RCC 7860 (cell line): ENCODE measurements at regions not wholly inside any gene's neighbourhood (a gene's known extent, or its start where the extent isn't known, plus 50 kb on each side); places are given as distances from the start of the nearest gene placed in this dataset.
A peak's percentile ranks its signal among the peaks of the same experiment; 100 is the strongest.
"Not testable (repeated sequence)": the region's sequence is repeated elsewhere in the genome, so short reads cannot be mapped to it uniquely, and the experiment has no call there.

ENCODE experiments used
- DNase-seq: peaks from one replicate; pipeline ENCODE4 v3.0.0-alpha.2; 2015; ENCODE audit warnings: low spot score
- FAIRE-seq: peaks from 2 replicates; lab custom pipeline; 2012; peaks lifted over from hg19 to GRCh38; lab: Jason Lieb, UNC

DNA sequence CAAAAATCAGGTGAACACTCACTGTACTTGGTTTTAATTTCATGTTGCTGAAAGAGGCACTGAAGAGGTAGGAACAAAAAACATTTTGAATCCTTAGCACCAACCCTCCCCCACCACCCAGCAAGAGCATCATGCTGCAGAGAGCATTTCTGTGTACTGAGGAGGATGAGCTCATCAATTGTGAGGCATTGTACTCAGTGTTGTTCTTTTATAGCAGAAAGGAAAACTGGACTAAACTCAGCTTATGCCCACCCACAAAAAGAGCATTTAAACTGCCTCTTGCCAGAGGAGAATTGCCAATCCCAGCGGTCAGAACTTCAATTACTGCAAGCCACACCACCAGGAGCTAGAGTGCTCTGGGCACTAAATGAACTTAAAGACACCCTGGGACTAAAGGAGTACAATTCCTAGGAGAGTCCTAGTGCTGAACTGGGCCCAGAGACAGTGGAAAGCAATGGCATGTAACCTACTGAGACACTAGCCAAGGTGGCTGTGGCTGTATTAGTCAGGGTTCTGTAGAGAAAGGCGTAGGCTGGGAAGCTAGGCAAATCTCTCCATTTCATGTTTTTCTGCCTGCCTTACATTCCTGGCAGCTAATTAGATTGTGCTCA lies 280.7 kb upstream of the KLHL4 start:
- no peak for FAIRE-seq
- DNase-seq: no peak

DNA sequence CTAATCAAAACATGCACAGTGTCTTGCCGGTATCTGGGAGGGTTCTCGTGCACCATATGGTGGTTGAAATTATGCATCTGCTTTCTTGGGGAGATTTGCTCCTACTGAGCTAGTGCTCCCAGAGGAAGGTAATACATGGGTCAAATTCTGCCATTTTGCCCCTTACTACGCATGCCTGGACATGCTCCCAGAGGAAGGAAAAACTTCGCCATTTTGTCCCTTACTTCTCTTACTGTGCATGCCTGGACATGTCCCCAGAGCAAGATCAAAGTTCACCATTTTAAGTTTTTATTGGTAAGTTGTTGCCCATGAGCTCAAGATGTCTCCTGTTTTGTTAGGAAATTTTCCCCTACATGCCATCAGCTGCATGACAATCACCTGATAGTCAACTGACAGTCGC lies 252.1 kb upstream of the KLHL4 start:
- FAIRE-seq (no peak), DNase-seq (no peak)

DNA sequence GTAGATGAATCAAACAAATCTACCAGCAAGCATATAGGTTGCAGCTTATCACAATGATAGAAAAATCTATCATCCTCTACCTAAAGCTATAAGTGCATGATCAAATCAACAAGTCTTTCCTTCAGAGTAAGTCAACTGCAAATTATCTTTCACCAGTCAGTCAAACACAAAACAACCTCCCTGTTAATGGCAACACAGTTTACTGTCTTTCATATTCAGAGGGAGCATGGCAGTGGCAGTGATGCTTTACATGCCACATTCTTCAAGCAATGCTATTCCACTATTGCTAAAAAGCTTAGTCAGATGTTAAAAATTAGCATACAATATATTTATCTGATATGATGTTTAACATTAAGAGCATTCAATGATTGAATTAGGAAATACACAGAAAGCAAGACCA lies 245.1 kb upstream of the KLHL4 start:
- no peak for DNase-seq
- FAIRE-seq: no peak

DNA sequence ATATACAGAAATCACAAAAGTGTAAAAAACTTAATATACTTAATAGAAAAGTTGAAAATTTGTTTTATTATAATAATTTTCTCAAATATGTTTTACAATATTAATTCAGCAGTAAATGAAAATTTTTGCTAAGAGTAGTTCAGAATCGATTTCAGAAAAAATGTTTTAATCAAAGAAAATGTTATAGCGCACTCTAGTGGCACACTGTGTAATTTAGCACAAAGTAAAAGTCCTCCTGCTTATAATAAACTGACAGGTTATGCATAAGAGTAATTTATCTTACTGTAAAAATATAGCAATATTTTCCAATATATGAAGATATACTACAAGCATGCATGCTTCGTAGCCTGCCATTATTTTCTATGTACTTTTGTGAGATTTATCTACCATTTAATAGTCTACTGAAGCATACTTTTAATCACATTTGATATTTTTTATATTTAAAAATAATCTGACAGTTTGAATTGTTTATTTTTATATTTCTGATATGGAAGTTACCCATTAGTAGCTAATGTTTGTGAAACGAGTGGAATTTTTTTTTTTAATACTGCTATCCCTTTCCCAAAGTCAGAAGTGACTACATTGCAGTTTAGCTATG lies 217.9 kb upstream of the KLHL4 start:
- peak; percentile 78 for FAIRE-seq
- no peak for DNase-seq

DNA sequence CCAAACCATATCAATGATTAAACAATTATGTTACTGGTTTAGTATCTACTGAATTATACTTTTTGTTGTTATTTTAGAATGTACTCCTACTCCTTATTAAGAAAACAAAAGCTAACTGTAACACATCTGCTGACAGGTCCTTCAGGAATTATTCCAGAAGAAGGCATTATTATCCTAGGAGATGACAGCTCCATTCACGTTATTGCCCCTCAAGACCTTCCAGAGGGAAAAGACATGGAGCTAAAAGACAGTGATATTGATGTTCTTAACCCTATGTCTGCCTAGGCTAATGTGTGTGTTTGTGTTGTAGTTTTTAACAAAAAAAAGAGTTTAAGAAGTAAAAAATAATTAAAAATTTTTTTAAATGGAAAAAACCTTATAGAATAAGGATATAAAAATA lies 206.8 kb upstream of the KLHL4 start:
- DNase-seq (no peak), FAIRE-seq (no peak)

DNA sequence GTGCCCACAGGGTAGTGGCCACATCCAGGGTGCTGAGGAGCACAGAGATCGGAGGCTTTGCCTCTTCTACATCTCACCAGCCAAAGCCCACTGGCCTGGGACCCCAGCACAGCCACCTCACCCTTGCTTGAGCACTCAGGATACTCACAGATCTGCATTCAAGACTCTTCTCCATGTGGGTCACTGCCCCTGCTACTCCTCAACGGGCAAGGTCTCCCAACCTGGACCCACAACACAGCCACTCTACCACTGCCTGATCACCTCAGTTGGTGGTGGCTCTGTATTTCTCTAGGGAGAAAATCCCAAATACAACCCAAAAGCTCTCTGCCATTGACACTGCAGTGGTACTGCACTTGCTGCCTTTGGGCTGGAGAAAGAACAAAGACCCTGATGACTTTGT lies 190.3 kb upstream of the KLHL4 start:
- DNase-seq: no peak
- FAIRE-seq: no peak

DNA sequence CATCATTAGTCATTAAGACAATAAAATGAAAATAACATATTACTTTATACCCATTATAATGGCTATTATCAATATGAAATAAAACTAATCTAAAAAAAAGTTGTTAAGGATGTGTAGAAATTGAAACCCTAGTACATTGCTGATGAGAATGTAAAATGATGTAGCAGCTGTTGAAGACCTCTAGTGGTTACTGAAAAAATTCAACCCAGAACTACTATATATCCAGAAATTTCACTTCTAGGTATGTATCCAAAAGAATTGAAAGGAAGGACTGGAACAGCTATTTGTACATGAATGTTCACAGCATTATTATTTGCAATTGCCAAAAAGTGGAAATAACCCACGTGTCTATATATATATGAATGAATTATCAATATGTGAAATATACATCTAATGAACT lies 180.3 kb upstream of the KLHL4 start:
- DNase-seq (no peak), FAIRE-seq (no peak)

DNA sequence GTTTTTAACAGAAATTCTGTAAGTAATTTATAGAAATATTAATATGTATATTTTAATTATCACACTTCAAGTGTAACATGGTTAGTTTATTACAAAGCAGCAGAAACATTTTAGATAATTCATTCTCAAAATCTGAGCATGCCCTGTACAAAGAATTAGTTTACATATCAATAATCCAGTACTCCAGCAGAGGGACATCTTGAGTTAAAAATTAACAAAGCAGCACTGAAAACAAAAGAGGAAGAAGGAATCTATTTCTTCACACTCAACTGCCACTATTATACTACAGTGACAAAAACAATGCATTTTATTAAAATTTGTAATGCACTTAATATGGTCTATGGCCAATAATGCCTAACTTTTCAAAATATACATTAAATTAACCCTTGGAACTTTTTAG lies 179.1 kb upstream of the KLHL4 start:
- DNase-seq: peak; percentile 11

DNA sequence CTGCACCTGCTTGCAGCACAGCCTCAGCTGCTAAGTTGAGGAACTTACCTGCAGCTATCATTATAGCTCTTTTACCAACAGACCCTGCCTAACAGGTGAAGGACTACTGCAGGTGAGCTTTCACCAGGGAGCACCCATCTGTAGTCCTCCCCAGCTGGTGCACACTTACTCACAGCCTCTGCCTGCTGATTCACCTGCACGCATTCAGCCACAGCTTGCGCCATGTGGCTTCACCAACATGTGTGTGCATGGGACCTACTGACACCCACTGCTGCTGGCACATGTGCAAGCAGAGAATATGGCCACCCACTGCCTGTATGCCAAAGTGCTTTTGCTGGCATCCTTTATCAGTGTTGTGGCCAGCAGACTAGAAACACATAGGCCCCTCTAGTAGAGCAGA lies 146.7 kb upstream of the KLHL4 start:
- DNase-seq: no peak
- FAIRE-seq: no peak

More for the DNA sequence above, 179.1 kb upstream of the KLHL4 start:
- peak; percentile 90 for FAIRE-seq

DNA sequence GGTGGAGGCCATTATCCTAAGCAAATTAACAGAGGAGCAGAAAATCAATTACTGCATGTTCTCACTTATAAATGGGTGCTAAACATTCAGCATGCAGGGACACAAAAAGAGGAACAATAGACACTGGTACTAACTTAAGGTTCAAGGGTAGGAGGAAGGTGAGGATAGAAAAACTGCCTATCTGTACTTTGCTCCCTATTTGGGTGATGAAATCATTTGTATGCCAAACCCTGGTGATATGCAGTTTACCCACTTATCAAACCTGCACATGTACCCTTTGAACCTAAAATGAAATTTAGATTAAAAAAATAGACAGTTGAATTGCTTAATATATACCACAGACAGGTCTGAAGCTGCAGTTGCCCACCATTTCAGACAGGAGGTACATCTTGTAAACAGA lies 143.3 kb upstream of the KLHL4 start:
- no peak for FAIRE-seq
- no peak for DNase-seq

DNA sequence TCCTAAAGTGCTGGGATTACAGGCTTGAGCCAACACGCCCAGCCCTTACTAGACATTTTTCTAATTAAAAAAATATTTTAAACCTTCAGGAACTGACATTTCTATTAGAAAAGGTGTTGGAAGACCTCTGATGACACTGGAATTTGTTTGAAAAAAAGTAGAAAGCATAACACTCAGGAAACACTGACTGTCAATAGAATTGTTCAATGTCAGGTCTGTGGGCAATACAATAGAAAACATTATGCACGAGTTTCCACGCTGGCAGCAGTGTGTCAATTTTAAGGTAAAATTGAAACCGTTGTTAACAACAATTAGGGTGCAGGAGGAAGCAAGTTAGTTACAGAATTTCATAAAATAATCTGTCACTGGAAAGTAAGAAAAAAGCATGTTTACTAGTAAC lies 140.7 kb upstream of the KLHL4 start:
- DNase-seq: no peak
- FAIRE-seq: no peak

DNA sequence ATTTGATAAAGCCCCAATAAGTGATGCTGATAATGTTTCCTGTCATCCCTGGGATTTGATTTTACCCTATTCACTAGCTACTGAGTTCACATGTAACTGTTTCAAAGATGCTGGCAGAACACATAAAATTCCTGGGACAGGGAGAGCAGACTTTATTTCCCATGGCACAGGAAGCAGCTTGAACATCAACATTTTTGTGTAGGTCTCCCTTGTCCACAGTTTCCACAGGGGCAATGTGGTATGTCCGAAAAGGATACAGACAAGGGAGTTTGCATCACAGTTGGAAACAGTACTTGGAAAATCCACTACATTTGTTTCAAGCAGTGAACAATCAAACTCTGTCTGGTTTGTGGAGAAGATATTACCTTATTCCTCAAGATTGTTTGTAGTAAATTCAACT lies 129.2 kb upstream of the KLHL4 start:
- DNase-seq: no peak
- FAIRE-seq: no peak

DNA sequence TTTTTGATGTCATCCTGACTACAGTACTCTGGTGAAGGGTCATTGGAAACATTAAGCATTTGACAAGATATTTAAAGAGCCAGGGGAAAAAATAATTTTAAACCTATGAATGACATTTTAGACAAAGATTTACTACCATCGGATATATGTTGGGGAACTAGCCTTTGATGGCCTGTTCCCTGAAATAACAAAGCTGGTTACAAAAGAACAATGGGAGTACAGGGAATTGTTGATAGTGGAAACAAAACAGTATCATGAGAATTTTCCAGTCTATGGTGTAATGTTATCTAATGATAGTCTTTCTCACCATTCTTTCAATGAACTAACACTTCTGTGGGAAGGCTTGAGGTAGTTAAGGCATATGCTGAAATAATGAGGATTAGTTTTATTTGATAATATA lies 125.9 kb upstream of the KLHL4 start:
- no peak for DNase-seq
- FAIRE-seq: no peak

DNA sequence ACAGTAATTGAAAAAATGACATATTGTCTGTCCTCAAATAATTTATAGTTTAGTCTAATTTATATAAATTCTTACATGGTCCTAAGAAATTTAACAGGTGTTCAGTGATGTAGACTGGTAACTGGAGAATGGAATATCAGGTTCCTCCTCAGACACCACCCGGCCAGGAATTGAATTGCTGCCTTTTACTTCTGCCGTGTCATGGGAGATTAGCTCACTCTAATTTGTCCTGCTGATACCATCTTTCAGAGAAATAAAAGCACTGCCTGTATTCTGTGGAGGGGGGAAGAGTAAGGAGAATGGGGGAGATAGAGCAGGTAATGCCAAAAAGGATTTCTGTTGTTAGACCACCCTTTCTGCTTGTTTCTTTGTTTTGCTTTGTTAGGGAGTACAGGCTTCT lies 125.2 kb upstream of the KLHL4 start:
- DNase-seq (no peak), FAIRE-seq (no peak)

DNA sequence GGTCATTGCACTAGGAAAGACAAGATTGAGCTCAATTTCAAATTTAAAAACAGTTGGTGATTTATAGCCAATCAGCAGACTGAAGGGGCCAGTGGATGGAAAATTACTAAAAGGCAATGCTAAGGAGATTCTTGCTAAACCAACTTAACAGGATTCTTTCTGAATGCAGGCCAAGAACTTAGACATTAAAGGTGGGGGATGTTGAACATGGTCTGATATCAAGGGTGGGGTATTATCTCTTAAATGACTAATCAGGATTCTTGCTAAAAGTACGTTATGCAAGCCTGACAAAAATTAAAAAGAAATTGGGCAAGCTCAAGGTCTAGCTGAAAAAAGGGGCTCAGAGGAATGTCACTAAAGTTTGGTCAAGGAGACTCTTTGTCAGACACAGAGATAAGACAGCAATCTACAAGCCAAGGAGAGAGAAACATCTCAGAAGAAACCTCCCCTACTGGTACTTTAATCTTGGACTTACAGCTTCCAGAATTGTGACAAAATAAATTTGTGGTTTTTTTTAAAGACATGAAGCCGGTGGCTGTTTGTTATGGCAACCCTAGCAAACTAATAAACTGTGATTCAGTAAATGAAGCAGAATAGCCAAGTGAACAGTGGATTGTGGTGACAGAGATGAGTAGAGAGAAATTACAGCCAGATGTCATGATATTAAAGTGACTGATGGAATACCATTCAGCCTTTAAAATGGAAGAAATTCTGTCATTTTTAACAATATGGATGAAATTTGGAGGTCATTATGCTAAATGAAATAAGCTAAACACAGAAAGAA lies 120.3 kb upstream of the KLHL4 start:
- DNase-seq (no peak), FAIRE-seq (no peak)

DNA sequence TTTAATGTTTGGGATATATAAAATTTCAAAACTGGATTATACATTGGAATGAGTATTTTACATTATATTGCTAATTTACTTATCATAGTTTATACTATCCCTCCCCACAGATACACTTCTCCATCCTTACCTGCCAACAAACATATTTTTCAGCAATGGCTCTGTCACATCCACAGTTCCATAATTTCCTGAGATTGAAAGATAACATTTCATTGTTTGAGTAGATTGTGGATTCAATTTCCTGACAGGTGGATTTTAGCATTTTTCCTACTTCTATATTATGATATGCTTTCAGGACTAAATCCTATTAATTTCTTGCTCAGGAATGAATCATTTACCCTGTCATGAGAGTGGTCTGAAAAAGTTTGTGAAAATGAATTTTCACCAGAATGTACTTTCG lies 115.3 kb upstream of the KLHL4 start:
- FAIRE-seq (no peak), DNase-seq (no peak)

DNA sequence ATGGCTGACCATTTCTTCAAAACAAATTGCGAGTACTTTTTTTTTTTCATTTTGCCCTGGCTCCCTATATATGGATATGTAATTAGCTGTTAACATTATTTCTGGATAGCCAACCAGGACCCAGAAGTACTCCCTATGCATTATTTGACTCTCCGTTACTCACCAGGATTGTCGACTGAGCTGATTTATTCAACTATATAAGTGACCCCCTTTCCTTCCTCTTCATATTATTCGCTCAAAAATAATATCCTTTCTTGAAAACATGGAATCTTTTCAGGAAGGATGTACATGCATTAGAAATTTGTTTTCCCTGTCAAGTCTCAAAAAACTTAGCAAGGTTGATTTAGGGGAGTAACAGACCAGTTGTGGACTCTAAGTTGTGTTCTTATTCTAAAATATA lies 114.1 kb upstream of the KLHL4 start:
- DNase-seq: no peak
- FAIRE-seq: no peak

DNA sequence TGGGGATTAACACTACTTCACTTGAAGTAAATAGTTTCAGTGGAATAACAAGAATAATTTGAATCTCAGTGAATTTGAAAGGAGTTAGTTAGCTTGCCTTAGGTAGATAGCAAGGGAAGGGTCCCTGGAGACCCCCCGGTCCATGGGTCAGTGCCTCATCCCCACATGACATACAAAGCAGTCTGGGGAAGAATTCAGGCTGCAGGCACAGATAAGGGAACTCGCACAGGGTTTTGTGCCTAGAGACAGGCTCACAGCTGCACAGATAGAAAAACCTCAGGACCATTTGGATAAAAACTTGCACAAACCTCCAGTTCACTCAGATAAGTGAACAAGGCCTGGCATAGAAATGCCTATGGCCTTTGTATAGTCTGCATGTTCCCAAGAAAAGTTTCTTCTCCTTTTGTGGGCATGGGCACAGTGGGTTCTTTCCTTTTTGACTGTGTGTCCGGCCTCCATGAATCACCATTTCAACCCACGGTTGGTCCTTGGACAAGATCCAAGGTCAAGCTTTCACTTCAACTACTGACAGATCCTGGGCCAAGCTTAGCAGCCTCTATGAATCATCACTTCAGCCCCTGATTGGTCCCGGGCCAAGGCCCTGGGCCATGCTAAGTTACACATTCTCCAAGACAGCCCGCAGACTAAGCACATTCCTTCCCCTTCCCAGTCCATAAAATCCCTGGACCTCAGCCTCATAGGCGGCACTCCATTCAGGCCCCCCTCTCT lies 108.3 kb upstream of the KLHL4 start:
- FAIRE-seq (peak; percentile 99), DNase-seq (peak; percentile 94)

DNA sequence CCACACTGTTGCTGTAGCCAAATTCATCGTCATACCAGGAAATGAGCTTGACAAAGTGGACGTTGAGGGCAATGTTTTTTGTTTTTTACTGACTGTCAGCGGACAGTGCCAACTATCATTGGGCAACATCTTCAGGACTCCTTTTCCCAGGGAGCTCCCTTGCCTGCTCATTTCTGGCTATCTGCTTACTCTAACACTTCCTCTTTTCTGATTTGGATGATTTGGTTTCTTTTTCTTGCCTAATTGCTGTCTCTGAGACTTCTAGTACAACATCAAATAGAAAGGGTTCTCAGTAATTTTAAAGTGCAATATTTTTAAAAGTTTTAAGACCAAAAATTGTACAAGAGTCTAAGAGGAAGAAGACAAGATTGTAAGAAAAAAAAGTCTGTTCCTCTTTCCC lies 92.0 kb upstream of the KLHL4 start:
- FAIRE-seq: no peak

DNA sequence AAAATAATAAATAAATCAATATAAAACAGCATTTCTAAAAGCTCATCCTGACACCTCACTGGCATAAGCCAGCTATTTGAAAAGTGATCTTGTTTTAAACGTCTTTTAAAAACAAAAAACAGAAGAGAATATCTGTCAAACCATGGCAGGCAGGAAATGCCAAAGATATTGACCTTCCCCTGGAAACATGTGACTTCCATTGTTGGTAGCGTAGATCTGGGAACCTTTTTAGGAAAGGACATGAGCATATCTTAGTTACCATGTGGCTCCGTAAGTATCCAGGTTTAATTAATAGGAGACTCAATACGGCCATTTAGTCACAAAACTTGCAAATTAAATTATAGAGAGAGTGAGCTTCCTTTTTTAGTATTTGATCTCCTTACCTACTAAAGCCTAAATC lies 83.0 kb upstream of the KLHL4 start:
- FAIRE-seq (no peak), DNase-seq (no peak)

More for the DNA sequence above, 92.0 kb upstream of the KLHL4 start:
- no peak for DNase-seq

DNA sequence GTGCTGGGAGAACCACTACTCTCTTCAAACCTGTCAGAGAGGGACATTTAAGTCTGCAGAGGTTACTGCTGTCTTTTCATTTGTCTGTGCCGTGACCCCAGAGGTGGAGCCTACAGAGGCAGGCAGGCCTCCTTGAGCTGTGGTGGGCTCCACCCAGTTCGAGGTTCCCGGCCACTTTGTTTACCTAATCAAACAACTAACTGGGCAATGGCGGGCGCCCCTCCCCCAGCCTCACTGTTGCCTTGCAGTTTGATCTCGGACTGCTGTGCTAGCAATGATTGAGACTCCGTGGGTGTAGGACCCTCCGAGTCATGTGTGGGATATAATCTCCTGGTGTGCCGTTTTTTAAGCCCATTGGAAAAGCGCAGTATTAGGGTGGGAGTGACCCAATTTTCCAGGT lies 69.0 kb upstream of the KLHL4 start:
- not testable (repeated sequence) for FAIRE-seq, DNase-seq

DNA sequence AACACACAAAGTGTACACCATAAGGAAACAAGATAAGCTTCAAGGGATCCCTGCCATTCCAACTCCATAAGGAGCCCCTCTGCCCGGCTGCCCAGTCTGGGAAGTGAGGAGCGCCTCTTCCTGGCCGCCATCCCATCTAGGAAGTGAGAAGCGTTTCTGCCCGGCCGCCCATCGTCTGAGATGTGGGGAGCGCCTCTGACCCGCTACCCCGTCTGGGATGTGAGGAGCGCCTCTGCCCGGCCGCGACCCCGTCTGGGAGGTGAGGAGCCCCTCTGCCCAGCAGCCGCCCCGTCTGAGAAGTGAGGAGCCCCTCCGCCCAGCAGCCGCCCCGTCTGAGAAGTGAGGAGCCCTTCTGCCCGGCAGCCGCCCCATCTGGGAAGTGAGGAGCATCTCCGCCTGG lies 51.8 kb upstream of the KLHL4 start:
- FAIRE-seq, DNase-seq: not testable (repeated sequence)
